ENCODE measurements at regions not wholly inside any gene's neighbourhood (a gene's known extent, or its start where the extent isn't known, plus 50 kb on each side); places are given as distances from the start of the nearest gene placed in this dataset.

- H3K36me3 ChIP-seq (ENCODE audit: control insufficient read depth, insufficient read depth, low read length): no peaks in the 10 kb centered on the region
- H3K27me3 ChIP-seq (replicated peaks; ENCODE audit: control insufficient read depth, insufficient read depth, low read length): no peaks in the 10 kb centered on the region
- no peak overlapping the region for H3K4me3 ChIP-seq (replicated peaks; ENCODE audit: low read depth, low read length)
- no peak for TF ChIP-seq CTCF (IDR thresholded peaks at IDR 0.05; ENCODE audit: insufficient read depth, low read length, poor library complexity, severe bottlenecking)
- DNase-seq (ENCODE audit: extremely low read depth, insufficient read length): no peak
Measured at GRCh38 chr12:23060161-23060560, 435.2 kb downstream of the ETNK1 start.

GRCh38 chr12:23063206-23063605 lies 438.2 kb downstream of the ETNK1 start:
- no peaks in the 10 kb centered on the region for H3K36me3 ChIP-seq (ENCODE audit: control insufficient read depth, insufficient read depth, low read length)
- DNase-seq (ENCODE audit: extremely low read depth, insufficient read length): no peak
- no peak for TF ChIP-seq CTCF (IDR thresholded peaks at IDR 0.05; ENCODE audit: insufficient read depth, low read length, poor library complexity, severe bottlenecking)
- no peak overlapping the region for H3K4me3 ChIP-seq (replicated peaks; ENCODE audit: low read depth, low read length)
- no peaks in the 10 kb centered on the region for H3K27me3 ChIP-seq (replicated peaks; ENCODE audit: control insufficient read depth, insufficient read depth, low read length)

- TF ChIP-seq CTCF (IDR thresholded peaks at IDR 0.05; ENCODE audit: insufficient read depth, low read length, poor library complexity, severe bottlenecking): no peak
- Histone ChIP-seq H3K27me3 (replicated peaks; ENCODE audit: control insufficient read depth, insufficient read depth, low read length) (no peaks in the 10 kb centered on the region), H3K4me3 (replicated peaks; ENCODE audit: low read depth, low read length) (no peak overlapping the region), H3K36me3 (ENCODE audit: control insufficient read depth, insufficient read depth, low read length) (no peaks in the 10 kb centered on the region)
- no peak for DNase-seq (ENCODE audit: extremely low read depth, insufficient read length)
Measured at GRCh38 chr12:23066095-23066494, 441.1 kb downstream of the ETNK1 start.

- TF ChIP-seq CTCF (IDR thresholded peaks at IDR 0.05; ENCODE audit: insufficient read depth, low read length, poor library complexity, severe bottlenecking): no peak
- H3K36me3 ChIP-seq (ENCODE audit: control insufficient read depth, insufficient read depth, low read length): no peaks in the 10 kb centered on the region
- H3K4me3 ChIP-seq (replicated peaks; ENCODE audit: low read depth, low read length): no peak overlapping the region
- no peak for DNase-seq (ENCODE audit: extremely low read depth, insufficient read length)
- H3K27me3 ChIP-seq (replicated peaks; ENCODE audit: control insufficient read depth, insufficient read depth, low read length): no peaks in the 10 kb centered on the region
Measured at GRCh38 chr12:23083267-23083666, 458.3 kb downstream of the ETNK1 start.

GRCh38 chr12:23084236-23084995 lies 459.4 kb downstream of the ETNK1 start:
- H3K27me3 ChIP-seq (replicated peaks; ENCODE audit: control insufficient read depth, insufficient read depth, low read length): no peaks in the 10 kb centered on the region
- no peak for TF ChIP-seq CTCF (IDR thresholded peaks at IDR 0.05; ENCODE audit: insufficient read depth, low read length, poor library complexity, severe bottlenecking)
- H3K4me3 ChIP-seq (replicated peaks; ENCODE audit: low read depth, low read length): no peak overlapping the region
- H3K36me3 ChIP-seq (ENCODE audit: control insufficient read depth, insufficient read depth, low read length): no peaks in the 10 kb centered on the region
- no peak for DNase-seq (ENCODE audit: extremely low read depth, insufficient read length)

GRCh38 chr12:23088594-23088993 lies 463.6 kb downstream of the ETNK1 start:
- Histone ChIP-seq H3K36me3 (ENCODE audit: control insufficient read depth, insufficient read depth, low read length) (no peaks in the 10 kb centered on the region), H3K4me3 (replicated peaks; ENCODE audit: low read depth, low read length) (no peak overlapping the region), H3K27me3 (replicated peaks; ENCODE audit: control insufficient read depth, insufficient read depth, low read length) (no peaks in the 10 kb centered on the region)
- no peak for TF ChIP-seq CTCF (IDR thresholded peaks at IDR 0.05; ENCODE audit: insufficient read depth, low read length, poor library complexity, severe bottlenecking)
- DNase-seq (ENCODE audit: extremely low read depth, insufficient read length): no peak
